ENCODE measurements at regions not wholly inside any gene's neighbourhood (a gene's known extent, or its start where the extent isn't known, plus 50 kb on each side); places are given as distances from the start of the nearest gene placed in this dataset.

GRCh38 chr13:22765547-22765946 lies 415.2 kb upstream of the SGCG start:
- TF ChIP-seq, protein P1, sequence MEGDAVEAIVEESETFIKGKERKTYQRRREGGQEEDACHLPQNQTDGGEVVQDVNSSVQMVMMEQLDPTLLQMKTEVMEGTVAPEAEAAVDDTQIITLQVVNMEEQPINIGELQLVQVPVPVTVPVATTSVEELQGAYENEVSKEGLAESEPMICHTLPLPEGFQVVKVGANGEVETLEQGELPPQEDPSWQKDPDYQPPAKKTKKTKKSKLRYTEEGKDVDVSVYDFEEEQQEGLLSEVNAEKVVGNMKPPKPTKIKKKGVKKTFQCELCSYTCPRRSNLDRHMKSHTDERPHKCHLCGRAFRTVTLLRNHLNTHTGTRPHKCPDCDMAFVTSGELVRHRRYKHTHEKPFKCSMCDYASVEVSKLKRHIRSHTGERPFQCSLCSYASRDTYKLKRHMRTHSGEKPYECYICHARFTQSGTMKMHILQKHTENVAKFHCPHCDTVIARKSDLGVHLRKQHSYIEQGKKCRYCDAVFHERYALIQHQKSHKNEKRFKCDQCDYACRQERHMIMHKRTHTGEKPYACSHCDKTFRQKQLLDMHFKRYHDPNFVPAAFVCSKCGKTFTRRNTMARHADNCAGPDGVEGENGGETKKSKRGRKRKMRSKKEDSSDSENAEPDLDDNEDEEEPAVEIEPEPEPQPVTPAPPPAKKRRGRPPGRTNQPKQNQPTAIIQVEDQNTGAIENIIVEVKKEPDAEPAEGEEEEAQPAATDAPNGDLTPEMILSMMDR (IDR thresholded peaks at IDR 0.05; ENCODE audit: low read depth, low read length): no peak
- TF ChIP-seq, protein P2, sequence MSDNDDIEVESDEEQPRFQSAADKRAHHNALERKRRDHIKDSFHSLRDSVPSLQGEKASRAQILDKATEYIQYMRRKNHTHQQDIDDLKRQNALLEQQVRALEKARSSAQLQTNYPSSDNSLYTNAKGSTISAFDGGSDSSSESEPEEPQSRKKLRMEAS (IDR thresholded peaks at IDR 0.05; ENCODE audit: low read depth, low read length): no peak
- no peak for TF ChIP-seq POLR2A (IDR thresholded peaks at IDR 0.05; ENCODE audit: extremely low read depth, insufficient read length)
- no peak for TF ChIP-seq MYC (IDR thresholded peaks at IDR 0.05; ENCODE audit: low read depth, low read length)
